ENCODE measurements at regions not wholly inside any gene's neighbourhood (a gene's known extent, or its start where the extent isn't known, plus 50 kb on each side); places are given as distances from the start of the nearest gene placed in this dataset.

DNA sequence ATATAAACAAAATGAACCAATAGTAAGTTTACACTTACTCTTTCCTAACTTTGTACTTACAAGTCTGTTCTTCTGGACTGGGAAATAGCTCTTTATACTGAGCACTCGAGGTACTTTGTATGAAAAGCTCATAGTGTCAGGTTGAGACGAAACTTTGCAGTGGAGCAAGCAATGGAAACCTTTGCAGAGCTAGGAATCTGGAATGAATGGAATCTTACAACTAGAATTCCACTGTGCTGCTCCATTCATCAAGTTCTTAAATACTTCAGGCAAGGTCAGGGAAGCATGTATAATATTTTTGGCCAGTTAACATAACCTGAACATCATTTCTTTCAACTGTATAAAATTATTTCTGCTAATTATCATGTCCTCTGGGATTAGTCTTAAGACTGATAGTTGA lies 1327.5 kb upstream of the FLRT2 start:
- DNase-seq (ENCODE audit: insufficient read length) (no peak), FAIRE-seq (no peak)
- TF ChIP-seq TAF1 (IDR thresholded peaks at IDR 0.05; ENCODE audit: borderline replicate concordance, low read depth, low read length) = no peak
- no peak for TF ChIP-seq POLR2A (IDR thresholded peaks at IDR 0.05; ENCODE audit: low read depth, low read length)
- no peak for TF ChIP-seq POLR2AphosphoS5 (IDR thresholded peaks at IDR 0.05; ENCODE audit: low read depth, low read length)

DNA sequence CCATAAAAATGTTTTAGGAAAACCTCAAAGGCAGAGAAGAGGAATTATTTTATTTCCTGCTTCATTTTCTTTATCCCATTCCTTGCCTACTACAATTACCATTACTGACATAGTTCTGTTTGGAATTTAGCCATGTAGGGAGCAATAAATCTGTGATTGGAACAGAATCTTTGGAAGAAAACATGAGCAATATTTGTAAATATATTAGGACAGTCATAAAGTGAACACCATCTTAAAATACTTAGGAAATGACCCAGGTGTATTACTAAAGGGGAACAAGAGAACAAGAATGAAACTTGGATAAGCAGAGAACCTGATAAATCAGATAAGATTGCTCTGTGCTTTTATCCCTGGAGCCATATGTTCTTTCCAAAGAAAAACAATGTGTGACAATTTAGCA lies 1326.0 kb upstream of the FLRT2 start:
- TF ChIP-seq POLR2A (IDR thresholded peaks at IDR 0.05; ENCODE audit: low read depth, low read length) = no peak
- TF ChIP-seq POLR2AphosphoS5 (IDR thresholded peaks at IDR 0.05; ENCODE audit: low read depth, low read length) = no peak
- no peak for TF ChIP-seq TAF1 (IDR thresholded peaks at IDR 0.05; ENCODE audit: borderline replicate concordance, low read depth, low read length)
- FAIRE-seq (no peak), DNase-seq (ENCODE audit: insufficient read length) (no peak)

DNA sequence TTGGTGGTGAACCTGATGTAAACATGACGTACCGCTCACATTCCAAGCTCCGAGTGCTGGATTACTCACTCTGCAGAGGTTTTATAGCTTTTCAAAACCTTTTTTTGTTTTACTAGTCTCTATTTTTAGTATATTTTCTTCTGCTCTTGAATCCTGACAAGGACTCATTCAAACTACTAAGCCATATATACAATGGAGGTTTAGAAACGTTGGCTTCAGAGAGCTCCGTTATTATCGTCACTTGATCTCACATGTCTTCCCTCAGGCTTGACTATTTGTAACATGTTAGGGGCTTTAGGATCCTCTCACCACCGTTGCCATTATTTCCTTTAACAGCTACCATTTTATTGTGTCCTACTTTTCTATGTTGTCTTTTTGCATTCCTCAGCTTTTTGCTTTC lies 1321.5 kb upstream of the FLRT2 start:
- TF ChIP-seq TAF1 (IDR thresholded peaks at IDR 0.05; ENCODE audit: borderline replicate concordance, low read depth, low read length) = no peak
- no peak for TF ChIP-seq POLR2A (IDR thresholded peaks at IDR 0.05; ENCODE audit: low read depth, low read length)
- TF ChIP-seq POLR2AphosphoS5 (IDR thresholded peaks at IDR 0.05; ENCODE audit: low read depth, low read length) = no peak
- FAIRE-seq (no peak), DNase-seq (ENCODE audit: insufficient read length) (no peak)

DNA sequence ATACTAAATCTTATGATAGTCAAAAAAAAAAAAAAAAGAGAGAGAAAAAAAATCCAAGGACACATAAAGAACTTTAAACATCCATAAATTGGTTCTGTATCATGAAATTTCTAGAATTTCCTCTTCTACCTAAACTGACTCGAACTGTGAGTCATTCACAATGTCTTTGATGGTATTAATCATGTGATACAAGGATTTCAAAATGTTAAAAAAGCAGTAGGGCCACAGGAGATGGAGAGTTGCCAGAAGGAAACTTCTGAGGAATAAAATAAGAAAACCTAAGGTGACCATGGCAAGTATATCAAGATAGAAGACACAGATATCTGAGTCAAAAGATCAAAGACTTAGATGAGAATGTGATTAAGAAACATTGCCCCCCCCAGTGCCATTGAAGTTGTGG lies 1320.9 kb upstream of the FLRT2 start:
- no peak for FAIRE-seq

DNA sequence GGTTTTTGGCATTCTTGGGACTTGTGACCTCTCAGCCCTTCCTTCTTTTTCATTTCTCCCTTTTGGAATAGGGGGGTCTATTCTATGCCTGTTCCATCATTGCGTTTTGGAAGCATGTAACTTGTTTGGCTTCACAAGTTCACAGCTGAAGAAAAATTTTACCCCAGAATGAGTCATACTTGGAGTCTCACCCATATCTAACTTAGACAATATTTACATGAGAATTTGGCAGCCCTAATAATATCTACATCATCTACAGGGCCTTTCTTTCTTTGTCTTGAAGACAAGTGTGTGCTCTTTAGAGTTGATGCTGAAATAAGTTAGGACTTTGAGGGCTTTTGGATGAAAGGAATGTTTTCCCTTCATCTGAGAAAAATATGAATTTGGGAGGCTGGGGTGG lies 1312.9 kb upstream of the FLRT2 start:
- FAIRE-seq = no peak
- no peak for DNase-seq (ENCODE audit: insufficient read length)
- TF ChIP-seq POLR2A (IDR thresholded peaks at IDR 0.05; ENCODE audit: low read depth, low read length) (no peak), TAF1 (IDR thresholded peaks at IDR 0.05; ENCODE audit: borderline replicate concordance, low read depth, low read length) (no peak), POLR2AphosphoS5 (IDR thresholded peaks at IDR 0.05; ENCODE audit: low read depth, low read length) (no peak)

More for the DNA sequence above, 1320.9 kb upstream of the FLRT2 start:
- TF ChIP-seq POLR2AphosphoS5 (IDR thresholded peaks at IDR 0.05; ENCODE audit: low read depth, low read length) (no peak), TAF1 (IDR thresholded peaks at IDR 0.05; ENCODE audit: borderline replicate concordance, low read depth, low read length) (no peak), POLR2A (IDR thresholded peaks at IDR 0.05; ENCODE audit: low read depth, low read length) (no peak)
- DNase-seq (ENCODE audit: insufficient read length) = no peak

DNA sequence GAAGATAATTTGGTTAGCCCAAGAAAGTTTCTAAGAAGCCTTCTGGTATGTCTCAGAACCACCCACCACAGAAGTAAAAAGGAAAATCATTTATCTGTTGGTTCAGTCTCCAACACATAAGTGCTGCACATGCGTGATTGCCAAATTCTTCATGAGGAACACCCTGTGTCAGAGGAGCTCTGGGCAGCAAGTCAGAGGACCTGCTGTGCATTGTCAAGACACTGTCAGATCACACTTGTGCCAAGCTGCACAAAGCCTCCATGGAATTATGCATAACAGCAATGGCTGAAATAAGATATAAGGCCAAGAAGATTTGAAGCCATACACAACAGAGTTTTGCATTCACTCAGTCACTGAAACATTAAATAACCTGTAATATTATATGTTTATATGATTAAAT lies 1304.7 kb upstream of the FLRT2 start:
- FAIRE-seq = no peak
- TF ChIP-seq POLR2A (IDR thresholded peaks at IDR 0.05; ENCODE audit: low read depth, low read length) (no peak), POLR2AphosphoS5 (IDR thresholded peaks at IDR 0.05; ENCODE audit: low read depth, low read length) (no peak), TAF1 (IDR thresholded peaks at IDR 0.05; ENCODE audit: borderline replicate concordance, low read depth, low read length) (no peak)

DNA sequence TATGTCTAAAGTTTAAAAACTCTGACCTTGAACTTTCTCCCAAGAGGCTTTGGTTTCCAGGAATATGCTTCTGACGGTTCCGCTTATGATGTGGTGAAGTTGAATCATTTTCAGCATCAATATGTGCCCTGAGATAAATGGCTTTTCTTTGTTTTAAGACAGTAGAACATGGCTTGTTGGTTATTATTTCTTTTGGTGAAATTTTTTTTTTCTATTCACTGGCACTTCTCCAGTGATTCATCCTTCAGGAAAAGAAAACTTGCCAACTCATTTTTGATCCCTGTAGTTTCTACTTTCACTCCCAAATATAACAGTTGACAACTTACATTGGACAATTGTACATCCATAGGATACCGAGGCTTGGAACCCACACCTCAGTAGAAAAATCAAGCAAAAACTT lies 1301.2 kb upstream of the FLRT2 start:
- FAIRE-seq = no peak
- DNase-seq (ENCODE audit: insufficient read length) = no peak
- no peak for TF ChIP-seq TAF1 (IDR thresholded peaks at IDR 0.05; ENCODE audit: borderline replicate concordance, low read depth, low read length)
- no peak for TF ChIP-seq POLR2AphosphoS5 (IDR thresholded peaks at IDR 0.05; ENCODE audit: low read depth, low read length)
- TF ChIP-seq POLR2A (IDR thresholded peaks at IDR 0.05; ENCODE audit: low read depth, low read length) = no peak

More for the DNA sequence above, 1304.7 kb upstream of the FLRT2 start:
- DNase-seq (ENCODE audit: insufficient read length) = no peak

DNA sequence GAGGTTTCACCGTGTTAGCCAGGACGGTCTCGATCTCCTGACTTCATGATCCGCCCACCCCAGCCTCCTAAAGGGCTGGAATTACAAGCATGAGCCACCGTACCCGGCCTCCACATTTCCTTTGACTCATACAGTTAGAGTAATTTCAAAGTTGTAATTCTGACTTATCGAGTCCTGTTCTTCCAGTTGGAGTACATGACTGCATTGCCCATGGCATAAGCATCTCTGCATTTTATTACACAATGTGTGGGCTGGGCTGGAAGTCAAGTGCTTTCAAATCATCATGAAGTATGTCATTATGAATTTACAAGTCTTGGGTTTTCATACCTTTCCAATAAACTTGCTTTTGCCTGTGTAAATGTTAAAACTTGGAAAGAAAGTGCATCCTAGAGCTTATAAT lies 1295.7 kb upstream of the FLRT2 start:
- TF ChIP-seq TAF1 (IDR thresholded peaks at IDR 0.05; ENCODE audit: borderline replicate concordance, low read depth, low read length) (no peak), POLR2A (IDR thresholded peaks at IDR 0.05; ENCODE audit: low read depth, low read length) (no peak), POLR2AphosphoS5 (IDR thresholded peaks at IDR 0.05; ENCODE audit: low read depth, low read length) (no peak)
- no peak for FAIRE-seq
- DNase-seq (ENCODE audit: insufficient read length) = no peak

DNA sequence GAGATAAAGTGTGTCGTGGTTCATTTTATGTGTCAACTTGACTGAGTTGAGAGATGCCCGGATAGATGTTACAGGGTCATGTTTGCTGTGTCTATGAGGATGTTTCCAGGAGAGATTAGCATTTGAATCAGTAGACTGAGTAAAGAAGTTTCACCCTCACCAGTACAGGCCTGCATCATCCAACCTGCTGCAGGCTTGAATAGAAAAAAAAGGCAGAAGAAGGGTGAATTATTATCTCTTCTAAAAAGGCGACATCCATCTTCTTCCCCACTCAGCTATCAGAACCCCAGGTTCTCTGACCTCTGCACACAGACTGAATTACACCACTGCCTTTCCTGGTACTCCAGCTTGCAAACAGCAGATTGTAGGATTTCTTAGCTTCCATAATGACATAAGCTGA lies 1293.7 kb upstream of the FLRT2 start:
- no peak for FAIRE-seq
- no peak for TF ChIP-seq POLR2A (IDR thresholded peaks at IDR 0.05; ENCODE audit: low read depth, low read length)
- TF ChIP-seq POLR2AphosphoS5 (IDR thresholded peaks at IDR 0.05; ENCODE audit: low read depth, low read length) = no peak
- TF ChIP-seq TAF1 (IDR thresholded peaks at IDR 0.05; ENCODE audit: borderline replicate concordance, low read depth, low read length) = no peak
- DNase-seq (ENCODE audit: insufficient read length) = no peak

DNA sequence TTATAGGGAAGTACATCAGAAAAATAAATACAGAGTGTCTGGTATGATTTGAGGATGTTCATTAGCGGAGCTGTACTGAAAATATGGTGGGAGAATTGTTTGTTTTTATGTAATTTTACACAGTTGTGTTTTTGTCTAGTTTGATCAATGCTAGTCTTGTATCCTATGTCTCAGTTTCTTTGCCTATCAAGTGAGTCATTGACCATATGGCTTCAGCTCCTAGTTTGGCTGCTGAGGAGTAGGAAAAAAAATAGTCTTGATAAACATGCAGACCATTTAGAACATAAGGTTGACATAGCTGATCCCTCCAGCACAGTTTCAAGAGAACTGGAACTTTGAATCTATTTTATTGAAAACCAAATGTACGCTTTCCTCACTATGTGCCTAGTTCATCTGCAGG lies 1292.1 kb upstream of the FLRT2 start:
- no peak for TF ChIP-seq TAF1 (IDR thresholded peaks at IDR 0.05; ENCODE audit: borderline replicate concordance, low read depth, low read length)
- TF ChIP-seq POLR2A (IDR thresholded peaks at IDR 0.05; ENCODE audit: low read depth, low read length) = no peak
- no peak for TF ChIP-seq POLR2AphosphoS5 (IDR thresholded peaks at IDR 0.05; ENCODE audit: low read depth, low read length)
- DNase-seq (ENCODE audit: insufficient read length) = no peak
- no peak for FAIRE-seq

DNA sequence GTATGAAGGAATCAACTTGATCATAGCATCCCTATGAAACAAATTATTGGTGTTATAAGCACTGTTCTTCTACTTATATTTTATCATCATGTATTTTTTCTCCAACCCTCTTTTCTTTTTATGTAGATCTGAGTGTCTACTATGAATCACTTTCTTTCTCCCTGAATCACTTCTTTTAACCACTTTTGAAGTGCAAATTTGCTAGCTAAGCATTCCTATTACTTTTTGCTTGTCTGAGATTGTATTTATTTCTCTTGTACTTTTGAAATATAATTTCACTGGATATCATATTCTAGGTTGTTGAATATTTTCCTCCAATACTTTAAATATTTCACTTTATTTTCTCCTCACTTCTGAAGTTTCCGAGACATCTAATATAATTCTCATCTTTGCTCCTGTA lies 1282.3 kb upstream of the FLRT2 start:
- no peak for TF ChIP-seq POLR2AphosphoS5 (IDR thresholded peaks at IDR 0.05; ENCODE audit: low read depth, low read length)
- TF ChIP-seq POLR2A (IDR thresholded peaks at IDR 0.05; ENCODE audit: low read depth, low read length) = no peak
- no peak for TF ChIP-seq TAF1 (IDR thresholded peaks at IDR 0.05; ENCODE audit: borderline replicate concordance, low read depth, low read length)
- FAIRE-seq = no peak
- DNase-seq (ENCODE audit: insufficient read length) = no peak

DNA sequence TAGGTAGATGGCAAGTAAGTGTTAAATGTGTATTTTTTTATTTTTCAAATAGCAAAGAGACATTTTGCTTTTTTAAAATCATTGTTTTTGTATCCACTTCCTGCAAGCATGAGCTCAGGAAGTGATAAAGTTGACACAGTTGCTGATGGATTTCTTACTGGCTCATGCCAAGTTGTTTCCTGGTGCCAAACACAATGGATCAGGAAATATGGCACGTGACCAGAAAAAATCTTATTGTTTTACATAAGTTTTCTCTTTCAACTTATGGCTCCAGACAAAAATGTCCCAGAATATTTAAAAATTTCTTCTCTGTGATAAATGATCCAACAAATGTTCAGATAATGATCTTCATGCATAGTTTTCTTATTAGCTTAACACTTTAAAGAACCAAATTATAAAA lies 1279.1 kb upstream of the FLRT2 start:
- TF ChIP-seq POLR2A (IDR thresholded peaks at IDR 0.05; ENCODE audit: low read depth, low read length) = no peak
- FAIRE-seq (no peak), DNase-seq (ENCODE audit: insufficient read length) (no peak)
